ENCODE measurements at regions not wholly inside any gene's neighbourhood (a gene's known extent, or its start where the extent isn't known, plus 50 kb on each side); places are given as distances from the start of the nearest gene placed in this dataset.

GRCh38 chr11:94715225-94715624, 52.9 kb upstream of the AMOTL1 start:
- intact Hi-C loops (cut with DNase I): no loop called here
- DNase-seq: no peak

DNA sequence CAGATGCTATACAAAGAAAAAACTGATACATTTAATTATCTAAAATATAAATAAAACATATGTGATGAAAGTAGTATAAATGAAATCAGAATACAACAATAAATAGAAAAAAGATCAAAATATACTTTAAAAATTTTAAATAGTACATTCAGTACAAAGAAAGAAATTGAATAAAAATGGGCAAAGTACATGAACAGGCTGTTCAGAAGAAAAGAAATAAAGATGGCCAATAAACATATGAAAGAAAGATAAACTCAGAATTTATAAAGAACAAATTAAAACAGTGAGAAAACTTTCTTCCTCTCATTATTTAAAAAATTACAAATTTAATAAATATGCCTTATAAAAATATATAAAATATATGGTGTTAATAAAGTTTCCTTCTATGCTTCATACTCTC, 50.5 kb upstream of the AMOTL1 start:
- intact Hi-C loops (cut with DNase I): no loop called here
- DNase-seq: no peak

Measured in head of caudate nucleus (tissue), 42 donors.